Chondrocyte (in vitro differentiated cells): ENCODE measurements at regions not wholly inside any gene's neighbourhood (a gene's known extent, or its start where the extent isn't known, plus 50 kb on each side); places are given as distances from the start of the nearest gene placed in this dataset.

Source experiments
- DNase-seq: peaks from one replicate; pipeline ENCODE4 v3.0.0; 2021; ENCODE audit warnings: mixed read lengths, low spot score
- H3K27ac Mint-ChIP-seq: one replicate; pipeline ENCODE4 v1.8.0; 2021; ENCODE audit warnings: mild to moderate bottlenecking, moderate library complexity, mixed read lengths; ENCODE audit not compliant: unreplicated experiment
- H3K27me3 Mint-ChIP-seq: 2 replicates; pipeline ENCODE4 v1.8.0; 2021; ENCODE audit warnings: low read depth, mixed read lengths
- H3K36me3 Mint-ChIP-seq: 2 replicates; pipeline ENCODE4 v1.8.0; 2021; ENCODE audit warnings: low read depth, mixed read lengths
- H3K4me1 Mint-ChIP-seq: 2 replicates; pipeline ENCODE4 v1.8.0; 2021; ENCODE audit warnings: low read depth, mild to moderate bottlenecking, mixed read lengths
- H3K4me3 Mint-ChIP-seq: one replicate; pipeline ENCODE4 v1.8.0; 2021; ENCODE audit warnings: mild to moderate bottlenecking, moderate library complexity, mixed read lengths; ENCODE audit not compliant: unreplicated experiment
- H3K9me3 Mint-ChIP-seq: 2 replicates; pipeline ENCODE4 v1.8.0; 2021; ENCODE audit warnings: low read depth, mixed read lengths
- CTCF ChIP-seq: fragments of 200-600 bp; sonication (generic); IDR thresholded peaks from 2 replicates; pipeline ENCODE4 v1.5.0; 2021; ENCODE audit warnings: antibody characterized with exemption, mild to moderate bottlenecking, moderate library complexity

GRCh38 chr5:73352649-73353230 is 95.8 kb downstream of the FOXD1 start:
- DNase-seq = no peak
- Mint-ChIP-seq H3K4me3 (no peak overlapping the region), H3K4me1 (peaks cover 18% of the 10 kb centered on the region), H3K9me3 (peaks cover 28% of the 10 kb centered on the region), H3K36me3 (peaks cover 7% of the 10 kb centered on the region), H3K27me3 (no peaks in the 10 kb centered on the region), H3K27ac (no peak overlapping the region)
- no peak for TF ChIP-seq CTCF

- peaks cover 32% of the 10 kb centered on the region for H3K9me3 Mint-ChIP-seq
- no peak for TF ChIP-seq CTCF
- H3K4me1 Mint-ChIP-seq = peaks cover 18% of the 10 kb centered on the region
- H3K27me3 Mint-ChIP-seq = no peaks in the 10 kb centered on the region
- H3K36me3 Mint-ChIP-seq = peaks cover 7% of the 10 kb centered on the region
- H3K27ac Mint-ChIP-seq = no peak overlapping the region
- no peak for DNase-seq
- no peak overlapping the region for H3K4me3 Mint-ChIP-seq
These were observed 96.3 kb downstream of the FOXD1 start for GRCh38 chr5:73352243-73352642.

GRCh38 chr5:73351593-73351992 is 97.0 kb downstream of the FOXD1 start:
- H3K4me3 Mint-ChIP-seq = no peak overlapping the region
- no peak overlapping the region for H3K27ac Mint-ChIP-seq
- peaks cover 38% of the 10 kb centered on the region for H3K9me3 Mint-ChIP-seq
- no peak for TF ChIP-seq CTCF
- DNase-seq = no peak
- no peaks in the 10 kb centered on the region for H3K27me3 Mint-ChIP-seq
- H3K4me1 Mint-ChIP-seq = peaks cover 18% of the 10 kb centered on the region
- H3K36me3 Mint-ChIP-seq = peaks cover 7% of the 10 kb centered on the region

GRCh38 chr5:73346878-73347408 is 101.6 kb downstream of the FOXD1 start:
- DNase-seq = no peak
- no peak overlapping the region for H3K27ac Mint-ChIP-seq
- no peaks in the 10 kb centered on the region for H3K4me1 Mint-ChIP-seq
- TF ChIP-seq CTCF = no peak
- H3K4me3 Mint-ChIP-seq = no peak overlapping the region
- H3K9me3 Mint-ChIP-seq = peaks cover 46% of the 10 kb centered on the region
- H3K36me3 Mint-ChIP-seq = peaks cover 7% of the 10 kb centered on the region
- no peaks in the 10 kb centered on the region for H3K27me3 Mint-ChIP-seq

GRCh38 chr5:73344835-73345234 is 103.7 kb downstream of the FOXD1 start:
- no peak overlapping the region for H3K27ac Mint-ChIP-seq
- no peak for TF ChIP-seq CTCF
- DNase-seq = no peak
- peaks cover 7% of the 10 kb centered on the region for H3K36me3 Mint-ChIP-seq
- peaks cover 34% of the 10 kb centered on the region for H3K9me3 Mint-ChIP-seq
- no peaks in the 10 kb centered on the region for H3K27me3 Mint-ChIP-seq
- H3K4me1 Mint-ChIP-seq = peaks cover 8% of the 10 kb centered on the region
- H3K4me3 Mint-ChIP-seq = no peak overlapping the region
